Small intestine (tissue), 7 donors: ENCODE measurements at regions not wholly inside any gene's neighbourhood (a gene's known extent, or its start where the extent isn't known, plus 50 kb on each side); places are given as distances from the start of the nearest gene placed in this dataset.
"Not testable (repeated sequence)": the region's sequence is repeated elsewhere in the genome, so short reads cannot be mapped to it uniquely, and the experiment has no call there.

Experiments used
- DNase-seq, 2 donors: peaks; one replicate each; pipeline versions ENCODE4 v3.0.0 to v3.0.0-alpha.2; 2013
- FAIRE-seq: peaks from 2 replicates; lab custom pipeline; 2012; peaks lifted over from hg19 to GRCh38; lab: Jason Lieb, UNC
- H3K27ac ChIP-seq, 3 donors: one replicate each; pipeline ENCODE4 v1.5.1; 2013; ENCODE audit warnings: low read length in 2 of 3, mild to moderate bottlenecking in 2 of 3, control low read depth in 1 of 3, inconsistent platforms in 1 of 3, low read depth in 1 of 3, moderate library complexity in 1 of 3
- H3K27me3 ChIP-seq, 3 donors: one replicate each; pipeline ENCODE4 v1.6.1; 2013; ENCODE audit warnings: low read length in 3 of 3, inconsistent platforms in 1 of 3; ENCODE audit not compliant: control insufficient read depth in 3 of 3, insufficient read depth in 3 of 3
- H3K36me3 ChIP-seq, 3 donors: one replicate each; pipeline ENCODE4 v1.6.1; 2013; ENCODE audit warnings: low read length in 3 of 3, inconsistent platforms in 1 of 3, low read depth in 1 of 3, mild to moderate bottlenecking in 1 of 3, moderate library complexity in 1 of 3; ENCODE audit not compliant: control insufficient read depth in 3 of 3, insufficient read depth in 2 of 3
- H3K4me1 ChIP-seq, 3 donors: one replicate each; pipeline ENCODE4 v1.6.1; 2013; ENCODE audit warnings: low read length in 2 of 3, inconsistent platforms in 1 of 3, low read depth in 1 of 3, mild to moderate bottlenecking in 1 of 3, moderate library complexity in 1 of 3; ENCODE audit not compliant: control insufficient read depth in 3 of 3, insufficient read depth in 2 of 3
- H3K4me3 ChIP-seq, 3 donors: one replicate each; pipeline ENCODE4 v1.5.1; 2013; ENCODE audit warnings: low read length in 3 of 3, control low read depth in 1 of 3, inconsistent platforms in 1 of 3, low read depth in 1 of 3, mild to moderate bottlenecking in 1 of 3, moderate library complexity in 1 of 3
- H3K9me3 ChIP-seq, 2 donors: one replicate each; pipeline ENCODE4 v1.6.1; 2013; ENCODE audit warnings: low read depth in 1 of 2, low read length in 1 of 2; ENCODE audit not compliant: control insufficient read depth in 2 of 2, insufficient read depth in 1 of 2
- WGBS, 3 donors: extraction: QIAGEN DNeasy Blood & Tissue Kit; methylation state at CpG; one replicate each; pipeline ENCODE4 v1.1.7; 2013; 5-methylcytosine and 5-hydroxymethylcytosine counted together
- donor health status: healthy with polysubstance abuse.
- donor health status: control.
- donor health status: control.
- donor health status: Bipolar disorder and iron deficiency.
- donor health status: healthy.

- DNase-seq, result no peak
- no peak for FAIRE-seq
- no peaks in the 10 kb centered on the region for H3K9me3 ChIP-seq
- no peak overlapping the region for H3K27ac ChIP-seq
- WGBS, 3 donors, result 61 to 66% (median 66%) methylated on average over 3 of the region's 3 CpGs
- H3K4me1 ChIP-seq, result no peaks in the 10 kb centered on the region
- no peak overlapping the region for H3K4me3 ChIP-seq
- H3K27me3 ChIP-seq, result no peaks in the 10 kb centered on the region
- no peaks in the 10 kb centered on the region for H3K36me3 ChIP-seq
These were observed 374.3 kb upstream of the GJE1 start for GRCh38 chr6:141758430-141758829.

- FAIRE-seq (no peak), DNase-seq (no peak)
- H3K36me3 ChIP-seq, result no peaks in the 10 kb centered on the region
- H3K4me3 ChIP-seq, result no peak overlapping the region
- no peak overlapping the region for H3K27ac ChIP-seq
- 55 to 81% (median 65%) methylated on average over 3 of the region's 3 CpGs for WGBS, 3 donors
- H3K27me3 ChIP-seq, result no peaks in the 10 kb centered on the region
- H3K9me3 ChIP-seq, result no peaks in the 10 kb centered on the region
- H3K4me1 ChIP-seq, result no peaks in the 10 kb centered on the region
These were observed 379.5 kb upstream of the GJE1 start for GRCh38 chr6:141753180-141753579.

- Histone ChIP-seq H3K9me3 (no peaks in the 10 kb centered on the region), H3K4me3 (no peak overlapping the region), H3K4me1 (no peaks in the 10 kb centered on the region), H3K27ac (no peak overlapping the region), H3K27me3 (no peaks in the 10 kb centered on the region), H3K36me3 (no peaks in the 10 kb centered on the region)
- no peak for DNase-seq
- FAIRE-seq, result no peak
- WGBS, 3 donors, result 61 to 69% (median 62%) methylated on average over 1 of the region's 1 CpG
These were observed 380.0 kb upstream of the GJE1 start for GRCh38 chr6:141752677-141753076.

GRCh38 chr6:141746324-141746723 is 386.4 kb upstream of the GJE1 start:
- not testable (repeated sequence) for FAIRE-seq, H3K4me1 ChIP-seq, H3K9me3 ChIP-seq, H3K27ac ChIP-seq, H3K27me3 ChIP-seq, DNase-seq, H3K4me3 ChIP-seq, H3K36me3 ChIP-seq
- 52 to 81% (median 64%) methylated on average over 4 to 7 of the region's 7 CpGs for WGBS, 3 donors

- WGBS, 3 donors, result 58 to 66% (median 65%) methylated on average over 3 of the region's 3 CpGs
- Histone ChIP-seq H3K27ac (no peak overlapping the region), H3K36me3 (no peaks in the 10 kb centered on the region), H3K4me1 (no peaks in the 10 kb centered on the region), H3K9me3 (no peaks in the 10 kb centered on the region), H3K27me3 (no peaks in the 10 kb centered on the region), H3K4me3 (no peak overlapping the region)
- FAIRE-seq, result no peak
- DNase-seq, result no peak
These were observed 387.8 kb upstream of the GJE1 start for GRCh38 chr6:141744971-141745370.

- H3K36me3 ChIP-seq, result no peaks in the 10 kb centered on the region
- no peaks in the 10 kb centered on the region for H3K4me1 ChIP-seq
- H3K9me3 ChIP-seq, result no peaks in the 10 kb centered on the region
- WGBS, 3 donors, result 81 to 86% (median 82%) methylated on average over 2 of the region's 2 CpGs
- no peaks in the 10 kb centered on the region for H3K27me3 ChIP-seq
- no peak for FAIRE-seq
- no peak overlapping the region for H3K4me3 ChIP-seq
- no peak overlapping the region for H3K27ac ChIP-seq
- DNase-seq, result no peak
These were observed 388.4 kb upstream of the GJE1 start for GRCh38 chr6:141744194-141744925.

GRCh38 chr6:141736104-141736503 is 396.6 kb upstream of the GJE1 start:
- no peaks in the 10 kb centered on the region for H3K9me3 ChIP-seq
- H3K36me3 ChIP-seq, result no peaks in the 10 kb centered on the region
- FAIRE-seq (no peak), DNase-seq (no peak)
- 36 to 64% (median 48%) methylated on average over 3 of the region's 3 CpGs for WGBS, 3 donors
- H3K27ac ChIP-seq, result no peak overlapping the region
- no peaks in the 10 kb centered on the region for H3K4me1 ChIP-seq
- H3K27me3 ChIP-seq, result no peaks in the 10 kb centered on the region
- H3K4me3 ChIP-seq, result no peak overlapping the region

- Histone ChIP-seq H3K4me3 (no peak overlapping the region), H3K27ac (no peak overlapping the region), H3K9me3 (no peaks in the 10 kb centered on the region), H3K36me3 (no peaks in the 10 kb centered on the region), H3K4me1 (no peaks in the 10 kb centered on the region), H3K27me3 (no peaks in the 10 kb centered on the region)
- no peak for DNase-seq
- no peak for FAIRE-seq
These were observed 397.6 kb upstream of the GJE1 start for GRCh38 chr6:141735126-141735525.
